GM12878 (cell line): ENCODE measurements at regions not wholly inside any gene's neighbourhood (a gene's known extent, or its start where the extent isn't known, plus 50 kb on each side); places are given as distances from the start of the nearest gene placed in this dataset.

Experiments used
- ATAC-seq: fragments of 200-7000 bp; cut with Tn5 transposase; 3 replicates; pipeline ENCODE4 v1.9.1; 2020; ENCODE audit warnings: mild to moderate bottlenecking, moderate library complexity
- BruUV-seq: library from RNA; stranded (reverse); fragments of 400-500 nt; replicated peaks from 2 replicates; lab custom pipeline; 2021; lab: Mats Ljungman, UMichigan
- CTCF ChIA-PET: fragments of 300-600 bp; sonication (Branson Sonifier 250); formaldehyde crosslinking; extraction: SDS; loops from one replicate; lab custom pipeline; 2021; ENCODE audit warnings: inconsistent platforms; lab: Yijun Ruan, JAX
- POLR2A ChIA-PET: fragments of 350-600 bp; formaldehyde crosslinking; extraction: SDS; loops from one replicate; lab custom pipeline; 2021; ENCODE audit warnings: inconsistent platforms; lab: Charles Lee
- RAD21 ChIA-PET: fragments of 300-600 bp; sonication (Branson Sonifier 250); formaldehyde crosslinking; loops from one replicate; lab custom pipeline; 2023; ENCODE audit warnings: antibody characterized with exemption; ENCODE audit not compliant: unreplicated experiment; lab: Charles Lee
- SMC1A ChIA-PET: fragments of 300-600 bp; sonication (Branson Sonifier 250); formaldehyde crosslinking; loops from one replicate; lab custom pipeline; 2023; ENCODE audit not compliant: unreplicated experiment, uncharacterized antibody; lab: Charles Lee
- DNase-seq: peaks from one replicate; pipeline ENCODE4 v3.0.0-alpha.2; 2011; ENCODE audit warnings: low read depth, low spot score
- FAIRE-seq: peaks from 3 replicates; lab custom pipeline; 2011; peaks lifted over from hg19 to GRCh38; lab: Jason Lieb, UNC
- H2AFZ ChIP-seq: 2 replicates; pipeline ENCODE4 v1.6.0; 2011; ENCODE audit warnings: low read depth, low read length, control low read depth; ENCODE audit not compliant: control insufficient read depth
- H3K27ac ChIP-seq: 2 replicates; pipeline ENCODE4 v1.5.1; 2011; ENCODE audit warnings: control low read depth; ENCODE audit not compliant: control insufficient read depth, insufficient read depth
- H3K27me3 ChIP-seq, 2 experiments: replicated peaks in 1 of 2; 2 replicates each; pipeline versions ENCODE4 v1.6.0 to v1.6.1; 2011; ENCODE audit warnings: low read length in 1 of 2; ENCODE audit not compliant: control insufficient read depth in 2 of 2, insufficient read depth in 2 of 2
- H3K36me3 ChIP-seq, 2 experiments: 2 replicates each; pipeline ENCODE4 v1.5.1; 2011; ENCODE audit warnings: low read length in 1 of 2; ENCODE audit not compliant: control insufficient read depth in 2 of 2, insufficient read depth in 2 of 2
- H3K4me1 ChIP-seq: 2 replicates; pipeline ENCODE4 v1.6.1; 2011; ENCODE audit warnings: mild to moderate bottlenecking, low read length, moderate library complexity, mixed read lengths; ENCODE audit not compliant: control insufficient read depth, insufficient read depth
- H3K4me2 ChIP-seq: 2 replicates; pipeline ENCODE4 v1.6.0; 2011; ENCODE audit warnings: control low read depth; ENCODE audit not compliant: control insufficient read depth, insufficient read depth
- H3K4me3 ChIP-seq: fragments of 200-600 bp; sonication (generic); 2 replicates; pipeline ENCODE4 v1.5.1; 2016
- H3K79me2 ChIP-seq: 2 replicates; pipeline ENCODE4 v1.6.0; 2011; ENCODE audit warnings: low read length; ENCODE audit not compliant: control insufficient read depth, insufficient read depth
- H3K9ac ChIP-seq: 2 replicates; pipeline ENCODE4 v1.8.0; 2011; ENCODE audit warnings: low read length, control low read depth, mixed read lengths; ENCODE audit not compliant: control insufficient read depth, insufficient read depth
- H3K9me3 ChIP-seq: replicated peaks from 3 replicates; pipeline ENCODE4 v1.5.1; 2011; ENCODE audit warnings: mild to moderate bottlenecking, low read length; ENCODE audit not compliant: control insufficient read depth, insufficient read depth
- H4K20me1 ChIP-seq: 2 replicates; pipeline ENCODE4 v1.6.0; 2011; ENCODE audit not compliant: control insufficient read depth, insufficient read depth
- CBX3 ChIP-seq: fragments of 200-600 bp; sonication (generic); IDR thresholded peaks from 2 replicates; pipeline ENCODE4 v1.6.1; 2016; ENCODE audit warnings: low read depth, borderline replicate concordance
- CREB1 ChIP-seq: IDR thresholded peaks from 2 replicates; pipeline ENCODE4 v1.6.1; 2012; ENCODE audit warnings: low read depth, mild to moderate bottlenecking, inconsistent platforms
- E4F1 ChIP-seq: fragments of 450-650 bp; IDR thresholded peaks from 2 replicates; pipeline ENCODE4 v1.6.1; 2018; ENCODE audit warnings: borderline replicate concordance, mild to moderate bottlenecking; ENCODE audit not compliant: partially characterized antibody
- IKZF1 ChIP-seq: fragments of 450-650 bp; conservative IDR thresholded peaks from 2 replicates; pipeline ENCODE4 v1.6.1; 2017; ENCODE audit warnings: antibody characterized with exemption, mild to moderate bottlenecking
- KDM1A ChIP-seq: fragments of 200-600 bp; sonication (generic); IDR thresholded peaks from 2 replicates; pipeline ENCODE4 v1.6.1; 2016; ENCODE audit warnings: borderline replicate concordance
- NR2F1 ChIP-seq: fragments of 450-650 bp; conservative IDR thresholded peaks from 2 replicates; pipeline ENCODE4 v1.6.1; 2017; ENCODE audit warnings: mild to moderate bottlenecking
- SMC3 ChIP-seq: IDR thresholded peaks from 2 replicates; pipeline ENCODE4 v1.6.1; 2011; ENCODE audit warnings: low read length, improper control_type of control experiment, borderline replicate concordance
- TARDBP ChIP-seq: IDR thresholded peaks from 2 replicates; pipeline ENCODE4 v1.6.1; 2016; ENCODE audit warnings: borderline replicate concordance
- TBL1XR1 ChIP-seq: IDR thresholded peaks from 2 replicates; pipeline ENCODE4 v1.6.1; 2012; ENCODE audit warnings: low read depth, low read length, improper control_type of control experiment
- ZBTB4 ChIP-seq: fragments of 450-650 bp; formaldehyde crosslinking; IDR thresholded peaks from 2 replicates; pipeline ENCODE4 v1.4.0; 2022; ENCODE audit warnings: mild to moderate bottlenecking, moderate library complexity
- ZNF384 ChIP-seq: IDR thresholded peaks from 2 replicates; pipeline ENCODE4 v1.6.1; 2012; ENCODE audit warnings: low read depth, mild to moderate bottlenecking, low read length, improper control_type of control experiment, borderline replicate concordance
- WGBS: methylation state at CpG from one replicate; pipeline ENCODE4 v1.1.6; 2016; ENCODE audit warnings: low lambda C conversion rate; ENCODE audit not compliant: insufficient replicate concordance, insufficient coverage; ENCODE audit errors: missing lambda C conversion rate; 5-methylcytosine and 5-hydroxymethylcytosine counted together
- in situ Hi-C: fragments of 300-500 bp; cut with MboI; formaldehyde crosslinking; loops from 9 replicates; pipeline ENCODE4 v1.14.3; 2018; ENCODE audit warnings: mixed read lengths
- intact Hi-C: fragments of 100-400 bp; cut with micrococcal nuclease; formaldehyde crosslinking; loops from one replicate; pipeline ENCODE4 v1.14.2; 2022; ENCODE audit not compliant: unreplicated experiment
- TF ChIP-seq, protein P1 (sequence below): IDR thresholded peaks from 2 replicates; pipeline ENCODE4 v1.6.1; 2012; ENCODE audit warnings: low read depth, low read length, improper control_type of control experiment

DNA sequence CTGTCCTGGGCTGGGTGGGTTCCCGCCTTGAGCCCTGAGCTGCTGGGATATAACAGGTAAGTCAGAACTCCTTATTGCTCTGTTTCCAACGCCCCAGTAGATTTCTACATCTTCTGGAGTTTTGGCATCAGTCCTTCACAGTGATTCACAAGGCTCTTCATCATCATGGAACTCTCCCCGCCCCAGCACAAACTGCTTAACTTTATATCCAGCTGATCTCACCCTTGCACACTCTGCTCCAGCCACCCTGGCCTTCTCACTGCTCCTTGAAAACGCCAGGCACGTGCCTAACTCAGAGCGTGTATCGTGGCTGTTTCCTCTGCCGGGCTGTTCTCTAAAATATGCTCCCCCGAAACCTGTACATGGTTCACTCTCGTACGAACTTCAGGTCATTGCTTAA is 264.9 kb downstream of the NOVA1 start:
- Histone ChIP-seq H3K9me3 (no peaks in the 10 kb centered on the region), H4K20me1 (no peaks in the 10 kb centered on the region), H3K27me3 (no peaks in the 10 kb centered on the region), H2AFZ (no peak overlapping the region), H3K4me3 (no peak overlapping the region), H3K4me1 (no peaks in the 10 kb centered on the region), H3K27ac (no peak overlapping the region), H3K79me2 (no peaks in the 10 kb centered on the region), H3K4me2 (no peak overlapping the region), H3K36me3 (no peaks in the 10 kb centered on the region), H3K9ac (no peak overlapping the region)
- ChIA-PET CTCF (no interaction called here), RAD21 (no interaction called here), POLR2A (no interaction called here), SMC1A (no interaction called here)
- no peak for TF ChIP-seq ZNF384
- no peak for TF ChIP-seq KDM1A
- TF ChIP-seq SMC3, result no peak
- TF ChIP-seq TARDBP, result no peak
- BruUV-seq, result no TSS peak
- DNase-seq, result no peak
- 14% methylated on average over 10 of the region's 11 CpGs for WGBS
- intact Hi-C loops (no loop called here), in situ Hi-C loops (no loop called here)
- no peak for FAIRE-seq
- no peak for ATAC-seq

DNA sequence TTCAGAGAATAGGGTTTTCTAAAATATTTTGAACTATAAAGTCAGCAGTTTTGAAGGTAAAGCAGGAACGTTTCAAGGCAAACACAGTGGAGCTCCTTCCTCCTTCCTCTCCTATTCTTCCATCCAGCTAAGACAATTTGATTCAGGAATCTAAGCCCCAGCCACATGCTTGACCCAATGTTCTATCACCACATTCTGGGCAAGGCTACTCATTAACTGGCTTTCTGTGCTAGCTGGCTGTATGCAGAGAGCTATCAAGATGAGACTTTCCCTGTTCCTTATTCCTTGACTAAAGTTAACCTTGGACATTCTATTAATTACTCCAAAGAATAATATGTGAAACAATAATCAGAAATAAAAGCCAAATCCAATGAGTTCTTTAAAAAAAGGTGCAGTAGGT is 266.9 kb downstream of the NOVA1 start:
- H3K27me3 ChIP-seq, result no peaks in the 10 kb centered on the region
- H3K4me3 ChIP-seq, result no peak overlapping the region
- no peaks in the 10 kb centered on the region for H3K9me3 ChIP-seq
- no peaks in the 10 kb centered on the region for H3K4me1 ChIP-seq
- no peak overlapping the region for H3K9ac ChIP-seq
- H2AFZ ChIP-seq, result no peak overlapping the region
- H3K36me3 ChIP-seq, result no peaks in the 10 kb centered on the region
- CTCF ChIA-PET, result no interaction called here
- POLR2A ChIA-PET, result no interaction called here
- intact Hi-C loops, result loop anchor here (1.0 kb wide), 1 partner anchor 21 kb away; no protein-coding TSS in a partner anchor
- RAD21 ChIA-PET, result no interaction called here
- in situ Hi-C loops, result no loop called here
- WGBS, result 0% methylated on average over 1 of the region's 1 CpG
- H3K79me2 ChIP-seq, result no peaks in the 10 kb centered on the region
- ATAC-seq, result no peak
- SMC1A ChIA-PET, result no interaction called here
- FAIRE-seq, result no peak
- no peak for DNase-seq
- no TSS peak for BruUV-seq
- H3K27ac ChIP-seq, result no peak overlapping the region
- no peaks in the 10 kb centered on the region for H4K20me1 ChIP-seq
- no peak overlapping the region for H3K4me2 ChIP-seq
- TF ChIP-seq E4F1, result no peak
- no peak for TF ChIP-seq CBX3
- TF ChIP-seq, protein P1, sequence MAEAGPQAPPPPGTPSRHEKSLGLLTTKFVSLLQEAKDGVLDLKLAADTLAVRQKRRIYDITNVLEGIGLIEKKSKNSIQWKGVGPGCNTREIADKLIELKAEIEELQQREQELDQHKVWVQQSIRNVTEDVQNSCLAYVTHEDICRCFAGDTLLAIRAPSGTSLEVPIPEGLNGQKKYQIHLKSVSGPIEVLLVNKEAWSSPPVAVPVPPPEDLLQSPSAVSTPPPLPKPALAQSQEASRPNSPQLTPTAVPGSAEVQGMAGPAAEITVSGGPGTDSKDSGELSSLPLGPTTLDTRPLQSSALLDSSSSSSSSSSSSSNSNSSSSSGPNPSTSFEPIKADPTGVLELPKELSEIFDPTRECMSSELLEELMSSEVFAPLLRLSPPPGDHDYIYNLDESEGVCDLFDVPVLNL, result no peak
- TF ChIP-seq IKZF1, result no peak
- no peak for TF ChIP-seq TBL1XR1
- no peak for TF ChIP-seq CREB1
- TF ChIP-seq ZBTB4 (CRISPR knock-in tag), result no peak
- no peak for TF ChIP-seq NR2F1
